ENCODE measurements at regions not wholly inside any gene's neighbourhood (a gene's known extent, or its start where the extent isn't known, plus 50 kb on each side); places are given as distances from the start of the nearest gene placed in this dataset.

GRCh38 chr10:62626817-62627216 is 177.7 kb upstream of the ADO start:
- no peak for DNase-seq (ENCODE audit: low read depth in 3 of 3)

GRCh38 chr10:62627983-62628382 is 176.5 kb upstream of the ADO start:
- DNase-seq (ENCODE audit: low read depth in 3 of 3), result no peak

GRCh38 chr10:62631241-62631640 is 173.3 kb upstream of the ADO start:
- DNase-seq (ENCODE audit: low read depth in 3 of 3), result no peak

- peak in 1 of 3 experiments; percentile 33 for DNase-seq (ENCODE audit: low read depth in 3 of 3)
These were observed 172.3 kb upstream of the ADO start for GRCh38 chr10:62632071-62632809.

GRCh38 chr10:62633976-62634375 is 170.5 kb upstream of the ADO start:
- no peak for DNase-seq (ENCODE audit: low read depth in 3 of 3)

- DNase-seq (ENCODE audit: low read depth in 3 of 3), result no peak
These were observed 169.9 kb upstream of the ADO start for GRCh38 chr10:62634576-62634975.

GRCh38 chr10:62635127-62635526 is 169.4 kb upstream of the ADO start:
- DNase-seq (ENCODE audit: low read depth in 3 of 3), result no peak

- no peak for DNase-seq (ENCODE audit: low read depth in 3 of 3)
These were observed 167.7 kb upstream of the ADO start for GRCh38 chr10:62636825-62637248.

GRCh38 chr10:62637249-62638061 is 167.1 kb upstream of the ADO start:
- DNase-seq (ENCODE audit: low read depth in 3 of 3), result peak; percentile 30 to 33 (median 32)

- no peak for DNase-seq (ENCODE audit: low read depth in 3 of 3)
These were observed 166.4 kb upstream of the ADO start for GRCh38 chr10:62638062-62638477.

- DNase-seq (ENCODE audit: low read depth in 3 of 3), result no peak
These were observed 165.4 kb upstream of the ADO start for GRCh38 chr10:62639144-62639543.

- no peak for DNase-seq (ENCODE audit: low read depth in 3 of 3)
These were observed 164.1 kb upstream of the ADO start for GRCh38 chr10:62640411-62640810.

GRCh38 chr10:62643606-62644587 is 160.6 kb upstream of the ADO start:
- no peak for DNase-seq (ENCODE audit: low read depth in 3 of 3)

- DNase-seq (ENCODE audit: low read depth in 3 of 3), result no peak
These were observed 157.0 kb upstream of the ADO start for GRCh38 chr10:62647375-62648092.

GRCh38 chr10:62648921-62649320 is 155.6 kb upstream of the ADO start:
- DNase-seq (ENCODE audit: low read depth in 3 of 3), result no peak

- DNase-seq (ENCODE audit: low read depth in 3 of 3), result no peak
These were observed 154.1 kb upstream of the ADO start for GRCh38 chr10:62650411-62650810.

GRCh38 chr10:62651341-62651740 is 153.2 kb upstream of the ADO start:
- no peak for DNase-seq (ENCODE audit: low read depth in 3 of 3)

GRCh38 chr10:62652114-62652513 is 152.4 kb upstream of the ADO start:
- DNase-seq (ENCODE audit: low read depth in 3 of 3), result no peak

GRCh38 chr10:62652564-62652963 is 152.0 kb upstream of the ADO start:
- DNase-seq (ENCODE audit: low read depth in 3 of 3), result no peak

- DNase-seq (ENCODE audit: low read depth in 3 of 3), result no peak
These were observed 151.3 kb upstream of the ADO start for GRCh38 chr10:62653254-62653653.

GRCh38 chr10:62654966-62655336 is 149.6 kb upstream of the ADO start:
- DNase-seq (ENCODE audit: low read depth in 3 of 3), result no peak
